ENCODE measurements at regions not wholly inside any gene's neighbourhood (a gene's known extent, or its start where the extent isn't known, plus 50 kb on each side); places are given as distances from the start of the nearest gene placed in this dataset.

- TF ChIP-seq ZFP41 (tag by site-specific recombination; IDR thresholded peaks at IDR 0.05; ENCODE audit: borderline replicate concordance): no peak
- TF ChIP-seq PRDM2 (tag by site-specific recombination; IDR thresholded peaks at IDR 0.05; ENCODE audit: borderline replicate concordance): no peak
- TF ChIP-seq ZBTB20 (tag by site-specific recombination; IDR thresholded peaks at IDR 0.05): no peak
- no peak for TF ChIP-seq ZBTB8A (tag by site-specific recombination; IDR thresholded peaks at IDR 0.05)
- TF ChIP-seq ZNF423 (tag by site-specific recombination; IDR thresholded peaks at IDR 0.05): no peak
- TF ChIP-seq SCRT1 (tag by site-specific recombination; IDR thresholded peaks at IDR 0.05; ENCODE audit: borderline replicate concordance): no peak
- no peak for TF ChIP-seq ZEB2 (tag by site-specific recombination; IDR thresholded peaks at IDR 0.05)
- TF ChIP-seq ZNF777 (tag by site-specific recombination; IDR thresholded peaks at IDR 0.05; ENCODE audit: borderline replicate concordance): no peak
- no peak for TF ChIP-seq GLI4 (tag by site-specific recombination; IDR thresholded peaks at IDR 0.05)
- TF ChIP-seq WT1 (tag by site-specific recombination; IDR thresholded peaks at IDR 0.05): no peak
- TF ChIP-seq SETDB1 (IDR thresholded peaks at IDR 0.05; ENCODE audit: insufficient read length, low read length): no peak
- no peak for TF ChIP-seq CTCF (tag by site-specific recombination; IDR thresholded peaks at IDR 0.05)
Measured at GRCh38 chrX:113644426-113644825, 803.8 kb upstream of the AMOT start.

Data from HEK293 (cell line).